ENCODE measurements at regions not wholly inside any gene's neighbourhood (a gene's known extent, or its start where the extent isn't known, plus 50 kb on each side); places are given as distances from the start of the nearest gene placed in this dataset.

GRCh38 chr11:70646272-70647049, 248.1 kb downstream of the CTTN start:
- TF ChIP-seq CTCF (IDR thresholded peaks at IDR 0.05; ENCODE audit: low read depth, low read length) (no peak), POLR2A (IDR thresholded peaks at IDR 0.05; ENCODE audit: extremely low read depth, insufficient read length) (no peak)

Measured in NB4 (cell line).